Chondrocyte (in vitro differentiated cells): ENCODE measurements at regions not wholly inside any gene's neighbourhood (a gene's known extent, or its start where the extent isn't known, plus 50 kb on each side); places are given as distances from the start of the nearest gene placed in this dataset.

Source experiments
- DNase-seq: peaks from one replicate; pipeline ENCODE4 v3.0.0; 2021; ENCODE audit warnings: mixed read lengths, low spot score
- H3K27ac Mint-ChIP-seq: one replicate; pipeline ENCODE4 v1.8.0; 2021; ENCODE audit warnings: mild to moderate bottlenecking, moderate library complexity, mixed read lengths; ENCODE audit not compliant: unreplicated experiment
- H3K27me3 Mint-ChIP-seq: 2 replicates; pipeline ENCODE4 v1.8.0; 2021; ENCODE audit warnings: low read depth, mixed read lengths
- H3K36me3 Mint-ChIP-seq: 2 replicates; pipeline ENCODE4 v1.8.0; 2021; ENCODE audit warnings: low read depth, mixed read lengths
- H3K4me1 Mint-ChIP-seq: 2 replicates; pipeline ENCODE4 v1.8.0; 2021; ENCODE audit warnings: low read depth, mild to moderate bottlenecking, mixed read lengths
- H3K4me3 Mint-ChIP-seq: one replicate; pipeline ENCODE4 v1.8.0; 2021; ENCODE audit warnings: mild to moderate bottlenecking, moderate library complexity, mixed read lengths; ENCODE audit not compliant: unreplicated experiment
- H3K9me3 Mint-ChIP-seq: 2 replicates; pipeline ENCODE4 v1.8.0; 2021; ENCODE audit warnings: low read depth, mixed read lengths
- TF ChIP-seq, protein P1 (sequence below): fragments of 200-600 bp; sonication (generic); IDR thresholded peaks from 2 replicates; pipeline ENCODE4 v1.5.0; 2021; ENCODE audit warnings: antibody characterized with exemption, mild to moderate bottlenecking, moderate library complexity

DNA sequence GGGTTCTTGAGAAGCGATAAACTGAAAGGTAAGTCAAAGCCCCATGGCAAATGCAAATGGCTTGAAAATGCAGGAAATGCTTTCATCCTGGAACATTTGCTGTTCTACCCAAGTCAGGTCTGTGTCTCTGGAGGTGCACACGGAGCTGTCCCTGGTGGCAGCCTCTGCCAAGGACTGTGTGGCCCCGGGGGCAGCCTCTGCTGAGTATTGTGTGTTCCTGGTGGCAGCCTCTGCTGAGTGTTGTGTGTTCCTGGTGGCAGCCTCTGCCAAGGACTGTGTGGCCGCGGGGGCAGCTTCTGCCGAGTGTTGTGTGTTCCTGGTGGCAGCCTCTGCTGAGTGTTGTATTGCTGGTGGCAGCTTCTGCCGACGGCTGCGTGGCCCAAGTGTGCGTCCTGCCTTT, 135.6 kb upstream of the ALKAL2 start:
- TF ChIP-seq, protein P1, sequence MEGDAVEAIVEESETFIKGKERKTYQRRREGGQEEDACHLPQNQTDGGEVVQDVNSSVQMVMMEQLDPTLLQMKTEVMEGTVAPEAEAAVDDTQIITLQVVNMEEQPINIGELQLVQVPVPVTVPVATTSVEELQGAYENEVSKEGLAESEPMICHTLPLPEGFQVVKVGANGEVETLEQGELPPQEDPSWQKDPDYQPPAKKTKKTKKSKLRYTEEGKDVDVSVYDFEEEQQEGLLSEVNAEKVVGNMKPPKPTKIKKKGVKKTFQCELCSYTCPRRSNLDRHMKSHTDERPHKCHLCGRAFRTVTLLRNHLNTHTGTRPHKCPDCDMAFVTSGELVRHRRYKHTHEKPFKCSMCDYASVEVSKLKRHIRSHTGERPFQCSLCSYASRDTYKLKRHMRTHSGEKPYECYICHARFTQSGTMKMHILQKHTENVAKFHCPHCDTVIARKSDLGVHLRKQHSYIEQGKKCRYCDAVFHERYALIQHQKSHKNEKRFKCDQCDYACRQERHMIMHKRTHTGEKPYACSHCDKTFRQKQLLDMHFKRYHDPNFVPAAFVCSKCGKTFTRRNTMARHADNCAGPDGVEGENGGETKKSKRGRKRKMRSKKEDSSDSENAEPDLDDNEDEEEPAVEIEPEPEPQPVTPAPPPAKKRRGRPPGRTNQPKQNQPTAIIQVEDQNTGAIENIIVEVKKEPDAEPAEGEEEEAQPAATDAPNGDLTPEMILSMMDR: no peak
- H3K4me1 Mint-ChIP-seq: peaks cover 19% of the 10 kb centered on the region
- no peaks in the 10 kb centered on the region for H3K36me3 Mint-ChIP-seq
- no peaks in the 10 kb centered on the region for H3K27me3 Mint-ChIP-seq
- no peak for DNase-seq
- no peak overlapping the region for H3K27ac Mint-ChIP-seq
- H3K4me3 Mint-ChIP-seq: no peak overlapping the region
- H3K9me3 Mint-ChIP-seq: no peaks in the 10 kb centered on the region

DNA sequence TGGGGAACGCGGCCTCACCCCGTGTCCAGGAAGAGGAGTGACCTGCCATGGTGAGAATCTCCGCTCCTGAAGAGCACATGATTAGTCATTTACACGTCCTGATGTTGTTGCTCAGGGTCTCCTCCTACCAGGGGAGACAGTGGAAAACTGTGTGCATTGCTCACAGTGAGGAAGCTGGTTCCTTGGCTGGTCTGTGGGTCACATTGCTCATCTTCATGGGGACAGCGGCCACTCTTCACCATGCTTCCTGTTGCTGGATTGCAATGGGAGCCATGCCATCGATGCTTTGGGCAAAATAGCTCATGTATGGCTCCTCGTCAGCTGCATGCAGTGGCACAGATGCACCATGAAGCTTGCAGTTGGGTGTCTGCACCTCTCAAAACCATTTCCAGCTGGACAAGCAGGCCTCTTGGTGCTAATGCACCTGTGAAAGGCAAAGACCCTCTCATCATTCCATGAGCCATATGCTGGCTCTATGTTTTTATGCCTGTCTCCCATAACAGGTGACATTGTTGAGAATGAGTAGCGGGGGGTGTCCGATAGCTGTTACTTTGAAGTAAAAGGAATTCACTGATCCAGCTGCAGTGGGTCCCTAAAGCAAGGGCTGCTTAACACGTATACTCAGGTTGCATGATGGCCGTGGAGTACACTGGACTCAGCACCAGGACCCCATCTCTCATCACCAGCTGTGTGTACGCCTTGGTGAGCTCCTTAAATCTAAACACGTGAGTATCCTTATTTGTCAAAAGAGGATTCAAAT, 135.0 kb upstream of the ALKAL2 start:
- TF ChIP-seq, protein P1: no peak
- H3K4me3 Mint-ChIP-seq: no peak overlapping the region
- DNase-seq: no peak
- peaks cover 19% of the 10 kb centered on the region for H3K4me1 Mint-ChIP-seq
- no peaks in the 10 kb centered on the region for H3K9me3 Mint-ChIP-seq
- no peaks in the 10 kb centered on the region for H3K27me3 Mint-ChIP-seq
- H3K27ac Mint-ChIP-seq: no peak overlapping the region
- H3K36me3 Mint-ChIP-seq: no peaks in the 10 kb centered on the region

DNA sequence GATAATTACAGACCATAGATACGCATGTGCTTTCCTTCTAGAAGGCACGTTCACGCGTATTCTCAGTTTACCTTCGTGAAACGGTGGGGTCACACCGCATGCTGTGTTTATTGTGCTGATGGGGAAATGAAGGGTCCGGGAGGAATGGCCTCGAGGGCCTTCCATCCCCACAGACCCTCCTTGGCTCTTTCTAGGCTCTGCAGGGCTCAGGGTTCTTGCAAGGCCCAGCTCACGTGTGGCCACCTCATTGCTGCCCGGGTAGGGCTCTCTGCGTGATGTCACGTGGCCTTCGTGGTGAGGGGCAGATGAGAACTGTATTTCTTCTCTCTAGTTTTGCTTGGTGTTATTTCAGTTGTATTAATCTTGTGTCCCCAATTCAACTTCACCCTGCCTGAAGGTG, 133.5 kb upstream of the ALKAL2 start:
- no peak for DNase-seq
- Mint-ChIP-seq H3K4me1 (peaks cover 19% of the 10 kb centered on the region), H3K27ac (no peak overlapping the region), H3K27me3 (no peaks in the 10 kb centered on the region), H3K4me3 (no peak overlapping the region), H3K36me3 (no peaks in the 10 kb centered on the region), H3K9me3 (no peaks in the 10 kb centered on the region)
- TF ChIP-seq, protein P1: no peak

DNA sequence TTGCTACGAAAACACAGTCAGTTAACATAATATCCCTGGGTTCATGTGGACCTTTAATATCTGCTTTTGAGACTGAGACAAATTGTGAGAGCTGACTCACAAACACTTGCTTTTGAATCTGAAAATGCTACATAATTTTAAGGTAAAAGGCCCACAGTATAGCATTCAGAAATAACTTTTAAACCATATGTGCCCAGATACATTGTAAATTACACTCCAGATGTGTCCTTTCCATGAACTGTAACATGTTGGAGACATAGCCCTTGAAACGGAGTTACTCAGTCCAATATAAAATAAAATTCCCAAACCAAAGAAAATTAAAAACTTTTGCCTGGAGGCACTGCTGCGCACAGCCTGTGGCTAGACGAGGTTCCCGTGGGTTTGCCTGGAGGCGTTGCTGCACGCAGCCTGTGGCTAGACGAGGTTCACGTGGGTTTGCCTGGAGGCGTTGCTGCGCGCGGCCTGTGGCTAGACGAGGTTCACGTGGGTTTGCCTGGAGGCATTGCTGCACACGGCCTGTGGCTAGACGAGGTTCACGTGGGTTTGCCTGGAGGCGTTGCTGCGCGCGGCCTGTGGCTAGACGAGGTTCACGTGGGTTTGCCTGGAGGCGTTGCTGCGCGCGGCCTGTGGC, 131.9 kb upstream of the ALKAL2 start:
- TF ChIP-seq, protein P1: no peak
- Mint-ChIP-seq H3K36me3 (peaks cover 2% of the 10 kb centered on the region), H3K27ac (no peak overlapping the region), H3K27me3 (no peaks in the 10 kb centered on the region), H3K9me3 (no peaks in the 10 kb centered on the region), H3K4me3 (no peak overlapping the region), H3K4me1 (peaks cover 15% of the 10 kb centered on the region)
- DNase-seq: no peak

DNA sequence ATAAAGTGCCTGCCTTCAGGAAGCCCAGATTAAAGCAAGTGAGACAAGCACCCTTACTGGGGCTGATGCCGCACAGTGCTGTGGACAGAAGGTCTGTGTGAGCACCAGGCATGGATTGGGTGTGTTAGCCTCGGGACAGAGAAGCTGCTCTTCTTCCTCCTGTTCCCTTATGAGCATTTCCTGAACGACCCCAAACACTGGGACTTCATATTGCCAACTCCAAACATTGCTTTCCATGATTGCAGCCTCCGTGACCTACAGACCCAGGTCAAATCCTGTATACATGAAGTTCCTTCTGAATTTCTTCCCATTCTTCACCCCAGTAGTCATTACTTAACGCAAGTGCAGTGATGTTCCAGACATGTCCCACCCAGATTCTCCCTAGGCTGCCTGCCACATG, 129.8 kb upstream of the ALKAL2 start:
- H3K9me3 Mint-ChIP-seq: peaks cover 3% of the 10 kb centered on the region
- no peak overlapping the region for H3K4me3 Mint-ChIP-seq
- peaks cover 2% of the 10 kb centered on the region for H3K36me3 Mint-ChIP-seq
- no peak overlapping the region for H3K27ac Mint-ChIP-seq
- no peak for DNase-seq
- peaks cover 11% of the 10 kb centered on the region for H3K4me1 Mint-ChIP-seq
- no peaks in the 10 kb centered on the region for H3K27me3 Mint-ChIP-seq
- TF ChIP-seq, protein P1: no peak
